SK-N-MC (cell line): ENCODE measurements at regions not wholly inside any gene's neighbourhood (a gene's known extent, or its start where the extent isn't known, plus 50 kb on each side); places are given as distances from the start of the nearest gene placed in this dataset.

ENCODE experiments used
- DNase-seq: peaks from one replicate; pipeline ENCODE4 v3.0.0-alpha.2; 2011; ENCODE audit warnings: low read depth, low spot score
- H3K27ac ChIP-seq: fragments of 200-600 bp; sonication (generic); 2 replicates; pipeline ENCODE4 v1.5.1; 2016; ENCODE audit warnings: mixed run types
- H3K36me3 ChIP-seq: fragments of 200-600 bp; sonication (generic); 2 replicates; pipeline ENCODE4 v1.6.1; 2017; ENCODE audit warnings: antibody characterized with exemption, low read length, mixed read lengths; ENCODE audit not compliant: insufficient read depth
- H3K4me3 ChIP-seq: fragments of 200-600 bp; sonication (generic); 2 replicates; pipeline ENCODE4 v1.5.1; 2016
- H3K9ac ChIP-seq: fragments of 200-600 bp; sonication (generic); 2 replicates; pipeline ENCODE4 v1.8.0; 2017; ENCODE audit warnings: mixed run types, mixed read lengths; ENCODE audit not compliant: insufficient read length
- H3K9me3 ChIP-seq: fragments of 200-600 bp; sonication (generic); 2 replicates; pipeline ENCODE4 v1.6.1; 2017; ENCODE audit warnings: low read depth, mild to moderate bottlenecking, antibody characterized with exemption, low read length, moderate library complexity, mixed read lengths
- EZH2 ChIP-seq: fragments of 200-600 bp; sonication (generic); IDR thresholded peaks from one replicate; pipeline ENCODE4 v1.6.1; 2017; ENCODE audit warnings: antibody characterized with exemption
- FOXP2 ChIP-seq: optimal IDR thresholded peaks from 2 replicates; pipeline ENCODE3; 2011; ENCODE audit warnings: mild to moderate bottlenecking, moderate library complexity; ENCODE audit not compliant: insufficient read depth; ENCODE audit errors: extremely low read length, control extremely low read depth
- POLR2AphosphoS5 ChIP-seq: IDR thresholded peaks from 2 replicates; pipeline ENCODE4 v1.6.1; 2012; ENCODE audit warnings: mild to moderate bottlenecking, low read depth, low read length, borderline replicate concordance

- TF ChIP-seq FOXP2: no peak
- TF ChIP-seq POLR2AphosphoS5: no peak
- TF ChIP-seq EZH2: no peak
- Histone ChIP-seq H3K36me3 (no peaks in the 10 kb centered on the region), H3K27ac (no peak overlapping the region), H3K4me3 (no peak overlapping the region), H3K9me3 (no peaks in the 10 kb centered on the region), H3K9ac (no peak overlapping the region)
- DNase-seq: no peak
Observed at GRCh38 chr13:47036294-47037008, 139.6 kb upstream of the HTR2A start.

- TF ChIP-seq EZH2: no peak
- TF ChIP-seq POLR2AphosphoS5: no peak
- TF ChIP-seq FOXP2: no peak
- no peaks in the 10 kb centered on the region for H3K36me3 ChIP-seq
- H3K9me3 ChIP-seq: no peaks in the 10 kb centered on the region
- DNase-seq: no peak
- H3K9ac ChIP-seq: no peak overlapping the region
- H3K27ac ChIP-seq: no peak overlapping the region
- no peak overlapping the region for H3K4me3 ChIP-seq
Observed at GRCh38 chr13:47033216-47033615, 136.4 kb upstream of the HTR2A start.

- Histone ChIP-seq H3K36me3 (no peaks in the 10 kb centered on the region), H3K27ac (no peak overlapping the region)
- TF ChIP-seq FOXP2: no peak
- no peak for TF ChIP-seq EZH2
- TF ChIP-seq POLR2AphosphoS5: no peak
Observed at GRCh38 chr13:47027780-47028437, 131.1 kb upstream of the HTR2A start.

GRCh38 chr13:47025791-47026447, 129.1 kb upstream of the HTR2A start:
- Histone ChIP-seq H3K9me3 (no peaks in the 10 kb centered on the region), H3K9ac (no peak overlapping the region), H3K4me3 (no peak overlapping the region), H3K36me3 (no peaks in the 10 kb centered on the region), H3K27ac (no peak overlapping the region)
- no peak for DNase-seq
- no peak for TF ChIP-seq POLR2AphosphoS5
- TF ChIP-seq FOXP2: no peak
- no peak for TF ChIP-seq EZH2

More at GRCh38 chr13:47027780-47028437, 131.1 kb upstream of the HTR2A start:
- no peak overlapping the region for H3K9ac ChIP-seq
- DNase-seq: no peak
- H3K4me3 ChIP-seq: no peak overlapping the region
- H3K9me3 ChIP-seq: no peaks in the 10 kb centered on the region

GRCh38 chr13:47019977-47020376, 123.1 kb upstream of the HTR2A start:
- H3K9me3 ChIP-seq: no peaks in the 10 kb centered on the region
- DNase-seq: no peak

GRCh38 chr13:47017476-47017875, 120.6 kb upstream of the HTR2A start:
- no peaks in the 10 kb centered on the region for H3K36me3 ChIP-seq
- no peak for DNase-seq
- no peak overlapping the region for H3K9ac ChIP-seq
- H3K4me3 ChIP-seq: no peak overlapping the region
- no peak overlapping the region for H3K27ac ChIP-seq
- TF ChIP-seq FOXP2 (no peak), POLR2AphosphoS5 (no peak), EZH2 (no peak)
- no peaks in the 10 kb centered on the region for H3K9me3 ChIP-seq

More at GRCh38 chr13:47019977-47020376, 123.1 kb upstream of the HTR2A start:
- no peak overlapping the region for H3K4me3 ChIP-seq
- H3K36me3 ChIP-seq: no peaks in the 10 kb centered on the region
- H3K9ac ChIP-seq: no peak overlapping the region
- TF ChIP-seq FOXP2 (no peak), EZH2 (no peak), POLR2AphosphoS5 (no peak)
- H3K27ac ChIP-seq: no peak overlapping the region

GRCh38 chr13:47008318-47008717, 111.5 kb upstream of the HTR2A start:
- H3K4me3 ChIP-seq: no peak overlapping the region
- DNase-seq: no peak
- H3K36me3 ChIP-seq: no peaks in the 10 kb centered on the region
- no peaks in the 10 kb centered on the region for H3K9me3 ChIP-seq
- TF ChIP-seq FOXP2 (no peak), POLR2AphosphoS5 (no peak), EZH2 (no peak)
- H3K27ac ChIP-seq: no peak overlapping the region
- H3K9ac ChIP-seq: no peak overlapping the region

- no peak for TF ChIP-seq EZH2
- no peak for TF ChIP-seq POLR2AphosphoS5
- no peak for TF ChIP-seq FOXP2
- Histone ChIP-seq H3K4me3 (no peak overlapping the region), H3K36me3 (no peaks in the 10 kb centered on the region), H3K9ac (no peak overlapping the region), H3K27ac (no peak overlapping the region), H3K9me3 (no peaks in the 10 kb centered on the region)
- no peak for DNase-seq
Observed at GRCh38 chr13:47005756-47006414, 109.0 kb upstream of the HTR2A start.
